ENCODE measurements at regions not wholly inside any gene's neighbourhood (a gene's known extent, or its start where the extent isn't known, plus 50 kb on each side); places are given as distances from the start of the nearest gene placed in this dataset.
"Not testable (repeated sequence)": the region's sequence is repeated elsewhere in the genome, so short reads cannot be mapped to it uniquely, and the experiment has no call there.

GRCh38 chr1:91605566-91605965 is 104.9 kb downstream of the CDC7 start:
- DNase-seq (ENCODE audit: low spot score): no peak

- no peak for DNase-seq (ENCODE audit: low spot score)
Observed at GRCh38 chr1:91606546-91607078, 106.0 kb downstream of the CDC7 start.

GRCh38 chr1:91607686-91608085 is 107.0 kb downstream of the CDC7 start:
- not testable (repeated sequence) for DNase-seq (ENCODE audit: low spot score)

GRCh38 chr1:91608876-91609275 is 108.2 kb downstream of the CDC7 start:
- peak; percentile 97 for DNase-seq (ENCODE audit: low spot score)

DNA sequence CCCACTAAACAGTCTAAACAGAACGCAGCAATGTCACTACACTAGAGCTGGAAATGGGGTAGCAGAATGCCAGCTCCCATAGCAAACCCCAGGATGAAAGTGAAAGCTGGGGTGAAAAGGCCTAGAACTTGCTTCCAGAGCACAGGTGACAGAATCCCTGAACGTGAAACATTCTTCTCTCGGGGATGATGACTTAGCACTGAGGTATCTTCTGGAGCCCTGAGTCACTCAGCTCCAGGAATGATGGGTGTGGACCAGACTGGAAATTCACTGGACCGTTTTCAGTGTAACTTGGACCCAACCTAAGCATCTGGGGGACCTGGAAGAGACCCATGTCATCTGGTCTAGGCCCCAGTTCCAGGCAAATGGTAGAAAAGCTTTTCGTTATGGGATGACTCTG is 108.9 kb downstream of the CDC7 start:
- DNase-seq (ENCODE audit: low spot score): peak; percentile 95

GRCh38 chr1:91610102-91610501 is 109.5 kb downstream of the CDC7 start:
- DNase-seq (ENCODE audit: low spot score): no peak

GRCh38 chr1:91610789-91611188 is 110.1 kb downstream of the CDC7 start:
- no peak for DNase-seq (ENCODE audit: low spot score)

GRCh38 chr1:91611483-91611917 is 110.8 kb downstream of the CDC7 start:
- no peak for DNase-seq (ENCODE audit: low spot score)

- peak; percentile 11 for DNase-seq (ENCODE audit: low spot score)
Observed at GRCh38 chr1:91613595-91613994, 112.9 kb downstream of the CDC7 start.

GRCh38 chr1:91616712-91617111 is 116.1 kb downstream of the CDC7 start:
- no peak for DNase-seq (ENCODE audit: low spot score)

DNA sequence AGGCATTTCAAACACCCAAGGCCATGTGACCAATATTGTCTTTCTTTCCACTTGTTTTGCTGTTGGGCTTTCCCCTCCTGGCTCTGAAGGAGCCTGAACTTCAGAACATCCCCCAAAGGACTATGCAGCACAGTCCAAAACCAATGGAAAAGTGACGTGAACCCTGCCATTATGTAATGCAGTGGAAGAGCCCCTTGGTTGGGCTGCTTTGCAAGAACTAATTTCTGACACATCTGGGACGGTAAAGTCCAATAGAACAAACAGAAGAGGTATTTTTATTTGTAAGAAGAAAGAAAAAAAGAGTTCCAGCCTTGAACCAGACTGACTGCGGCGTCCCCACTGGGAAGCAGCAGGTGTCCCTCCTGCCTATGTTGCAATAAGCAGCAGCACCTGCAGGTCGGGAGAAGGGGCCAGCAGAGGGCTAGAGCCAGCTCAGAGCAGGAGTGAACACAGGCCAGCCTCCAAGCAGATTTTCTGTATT is 116.7 kb downstream of the CDC7 start:
- peak; percentile 11 for DNase-seq (ENCODE audit: low spot score)

DNA sequence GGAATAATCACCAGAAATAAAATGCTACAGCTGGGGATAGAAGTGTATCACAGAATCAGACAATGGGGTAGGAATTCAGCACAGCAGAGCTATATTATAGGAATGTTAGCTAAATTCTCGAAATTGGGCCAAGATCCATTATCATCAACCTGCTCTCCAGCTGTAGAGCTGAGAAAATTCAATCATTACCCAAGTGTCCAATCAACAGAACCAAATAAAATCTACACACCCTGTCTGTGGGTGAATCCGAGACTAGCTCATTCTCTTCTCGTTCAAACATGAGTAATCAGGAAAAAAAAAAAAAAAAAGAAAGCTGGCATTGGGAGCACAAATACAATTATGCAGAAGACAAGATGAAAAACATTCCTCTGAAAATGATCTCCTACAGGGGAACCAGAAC is 119.2 kb downstream of the CDC7 start:
- no peak for DNase-seq (ENCODE audit: low spot score)

DNA sequence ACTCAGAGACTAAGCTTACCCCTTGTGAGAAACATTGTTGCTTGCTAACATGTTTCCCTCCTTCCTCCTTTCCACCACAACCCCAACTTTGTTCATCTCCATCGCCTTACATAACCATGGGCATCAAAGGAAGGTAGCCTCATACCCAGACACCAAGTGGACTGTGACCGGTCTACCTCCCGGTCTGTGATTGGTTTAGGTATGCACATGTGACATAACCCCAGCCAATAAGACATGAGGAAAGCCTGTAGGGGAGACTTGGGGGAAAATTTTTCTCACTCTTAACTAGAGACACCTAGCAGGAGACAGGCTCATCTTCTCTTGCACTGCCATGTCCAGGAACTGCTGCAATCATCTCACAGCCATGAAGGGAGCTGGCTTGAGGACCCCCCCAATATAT is 120.7 kb downstream of the CDC7 start:
- DNase-seq (ENCODE audit: low spot score): no peak

DNA sequence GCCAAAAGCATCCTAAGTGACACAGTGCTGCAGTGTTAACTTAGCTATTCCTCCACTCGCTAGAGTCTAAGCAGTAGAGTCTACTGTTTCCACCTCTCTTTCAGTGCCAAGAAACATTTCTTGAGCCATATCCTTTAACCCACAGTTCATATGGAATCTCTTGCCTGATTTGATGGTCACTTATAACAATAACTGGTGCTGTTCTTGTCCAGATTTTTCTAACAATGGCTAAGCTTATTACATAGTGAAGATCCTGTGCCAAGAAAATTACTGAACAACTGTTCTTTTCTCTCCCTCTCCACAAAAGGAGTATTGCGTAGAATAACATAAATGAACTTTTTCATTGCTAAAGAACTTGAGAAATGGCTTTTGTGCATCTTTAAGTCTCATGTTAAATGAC is 121.3 kb downstream of the CDC7 start:
- no peak for DNase-seq (ENCODE audit: low spot score)

DNA sequence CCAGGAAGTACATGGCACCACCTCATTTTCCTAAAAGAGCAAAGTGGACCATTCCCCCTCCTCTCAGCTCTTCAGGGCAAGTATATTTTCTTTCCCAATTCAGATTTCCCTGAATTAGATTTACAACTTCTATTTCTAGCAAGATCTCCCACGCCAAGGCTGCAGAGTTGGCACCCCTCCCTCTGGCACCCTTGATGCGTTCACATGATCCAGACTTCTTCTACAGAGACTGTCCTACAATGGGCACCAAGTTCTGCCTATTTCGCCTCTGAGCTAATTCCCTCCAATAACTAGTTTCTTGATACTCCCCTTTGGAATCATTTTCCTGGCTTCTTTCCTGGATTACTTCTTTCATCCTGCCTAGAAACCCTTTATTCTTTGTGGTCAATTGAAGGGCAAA is 122.0 kb downstream of the CDC7 start:
- DNase-seq (ENCODE audit: low spot score): no peak

GRCh38 chr1:91623020-91623419 is 122.4 kb downstream of the CDC7 start:
- no peak for DNase-seq (ENCODE audit: low spot score)

- DNase-seq (ENCODE audit: low spot score): no peak
Observed at GRCh38 chr1:91624331-91624730, 123.7 kb downstream of the CDC7 start.

All from kidney tubule cell (primary cell).